GM23338 (cell line): ENCODE measurements at regions not wholly inside any gene's neighbourhood (a gene's known extent, or its start where the extent isn't known, plus 50 kb on each side); places are given as distances from the start of the nearest gene placed in this dataset.

Experiments
- ATAC-seq: fragments of 200-7000 bp; cut with Tn5 transposase; 3 replicates; pipeline ENCODE4 v1.9.1; 2020
- DNase-seq: peaks from one replicate; pipeline ENCODE4 v3.0.0-alpha.2; 2015; ENCODE audit warnings: low spot score
- H2AFZ ChIP-seq: fragments of 200-600 bp; sonication (generic); 2 replicates; pipeline ENCODE4 v1.8.0; 2016; ENCODE audit warnings: antibody characterized with exemption, mild to moderate bottlenecking, moderate library complexity
- H3F3A ChIP-seq: fragments of 200-600 bp; sonication (generic); replicated peaks from 2 replicates; pipeline ENCODE4 v1.8.0; 2017; ENCODE audit warnings: antibody characterized with exemption, mixed run types, low read depth
- H3K27ac ChIP-seq: fragments of 200-600 bp; sonication (generic); 2 replicates; pipeline ENCODE4 v1.6.1; 2016; ENCODE audit warnings: low read depth
- H3K27me3 ChIP-seq: fragments of 200-600 bp; sonication (generic); 2 replicates; pipeline ENCODE4 v1.8.0; 2016; ENCODE audit warnings: mild to moderate bottlenecking, mixed run types, moderate library complexity; ENCODE audit not compliant: insufficient read depth
- H3K36me3 ChIP-seq: fragments of 200-600 bp; sonication (generic); 2 replicates; pipeline ENCODE4 v1.8.0; 2016; ENCODE audit warnings: mild to moderate bottlenecking; ENCODE audit not compliant: insufficient read depth
- H3K4me1 ChIP-seq: fragments of 200-600 bp; sonication (generic); 2 replicates; pipeline ENCODE4 v1.8.0; 2016; ENCODE audit warnings: mild to moderate bottlenecking, moderate library complexity; ENCODE audit not compliant: insufficient read depth
- H3K4me2 ChIP-seq: fragments of 200-600 bp; sonication (generic); 2 replicates; pipeline ENCODE4 v1.7.1; 2017; ENCODE audit warnings: mixed run types
- H3K4me3 ChIP-seq: fragments of 200-600 bp; sonication (generic); 2 replicates; pipeline ENCODE4 v1.6.1; 2016; ENCODE audit warnings: mixed run types
- H3K79me2 ChIP-seq: fragments of 200-600 bp; sonication (generic); replicated peaks from 2 replicates; pipeline ENCODE4 v1.8.0; 2017; ENCODE audit warnings: mild to moderate bottlenecking; ENCODE audit not compliant: insufficient read depth
- H3K9me2 ChIP-seq: fragments of 200-600 bp; sonication (generic); 2 replicates; pipeline ENCODE4 v1.8.0; 2017; ENCODE audit not compliant: insufficient read depth
- H4K20me1 ChIP-seq: fragments of 200-600 bp; sonication (generic); replicated peaks from 2 replicates; pipeline ENCODE4 v1.8.0; 2017; ENCODE audit warnings: mild to moderate bottlenecking; ENCODE audit not compliant: insufficient read depth
- H3K27ac Mint-ChIP-seq: 2 replicates; pipeline ENCODE4 v1.8.0; 2020; ENCODE audit warnings: inconsistent platforms, mild to moderate bottlenecking, moderate library complexity, mixed read lengths
- H3K27me3 Mint-ChIP-seq: 3 replicates; pipeline ENCODE4 v1.8.0; 2022; ENCODE audit warnings: low read depth, mild to moderate bottlenecking, moderate library complexity, mixed read lengths, inconsistent platforms; ENCODE audit not compliant: insufficient read depth, poor library complexity
- H3K36me3 Mint-ChIP-seq: 3 replicates; pipeline ENCODE4 v1.8.0; 2021; ENCODE audit warnings: low read depth, mild to moderate bottlenecking, inconsistent platforms, moderate library complexity, mixed read lengths
- H3K4me1 Mint-ChIP-seq: 3 replicates; pipeline ENCODE4 v1.8.0; 2020; ENCODE audit warnings: mild to moderate bottlenecking, inconsistent platforms, mixed read lengths
- H3K4me3 Mint-ChIP-seq: 3 replicates; pipeline ENCODE4 v1.8.0; 2021; ENCODE audit warnings: moderate library complexity, mild to moderate bottlenecking, inconsistent platforms, mixed read lengths
- H3K9me3 Mint-ChIP-seq: 3 replicates; pipeline ENCODE4 v1.8.0; 2020; ENCODE audit warnings: moderate library complexity, mild to moderate bottlenecking, inconsistent platforms, mixed read lengths
- CREB1 ChIP-seq: fragments of 250-450 bp; sonication (Bioruptor Pico); IDR thresholded peaks from 2 replicates; pipeline ENCODE4 v1.5.0; 2020; ENCODE audit warnings: low read depth, mild to moderate bottlenecking, moderate library complexity
- CTCF ChIP-seq, 2 experiments: fragments of 200-600 bp in 1 of 2; sonication (generic) in 1 of 2; conservative IDR thresholded peaks; 2 replicates each; pipeline versions ENCODE4 v1.5.1 to v1.6.1; 2016 to 2017; ENCODE audit warnings: antibody characterized with exemption in 2 of 2, low read depth in 2 of 2, mild to moderate bottlenecking in 2 of 2, moderate library complexity in 1 of 2
- EZH2 ChIP-seq: fragments of 200-600 bp; sonication (generic); IDR thresholded peaks from one replicate; pipeline ENCODE4 v1.8.0; 2017; ENCODE audit warnings: antibody characterized with exemption, mild to moderate bottlenecking, low read depth; ENCODE audit not compliant: unreplicated experiment
- EZH2phosphoT487 ChIP-seq: fragments of 200-600 bp; sonication (generic); IDR thresholded peaks from one replicate; pipeline ENCODE4 v1.8.1; 2018; ENCODE audit warnings: antibody characterized with exemption; ENCODE audit not compliant: unreplicated experiment
- JUNB ChIP-seq: IDR thresholded peaks from one replicate; pipeline ENCODE4 v1.6.1; 2016; ENCODE audit warnings: antibody characterized with exemption; ENCODE audit not compliant: unreplicated experiment
- NANOG ChIP-seq: IDR thresholded peaks from 2 replicates; pipeline ENCODE4 v1.6.1; 2016; ENCODE audit warnings: antibody characterized with exemption, borderline replicate concordance
- POLR2AphosphoS5 ChIP-seq: IDR thresholded peaks from 2 replicates; pipeline ENCODE4 v1.6.1; 2016; ENCODE audit warnings: antibody characterized with exemption, low read depth
- REST ChIP-seq: IDR thresholded peaks from one replicate; pipeline ENCODE4 v1.6.1; 2018; ENCODE audit warnings: antibody characterized with exemption; ENCODE audit not compliant: unreplicated experiment
- STAT1 ChIP-seq: IDR thresholded peaks from one replicate; pipeline ENCODE4 v1.6.1; 2016; ENCODE audit warnings: antibody characterized with exemption; ENCODE audit not compliant: unreplicated experiment
- ZNF114 ChIP-seq: fragments of 250-450 bp; sonication (Bioruptor Pico); IDR thresholded peaks from 2 replicates; pipeline ENCODE4 v1.5.0; 2020; ENCODE audit warnings: mild to moderate bottlenecking, moderate library complexity
- ZNF462 ChIP-seq: fragments of 250-450 bp; sonication (Bioruptor Pico); IDR thresholded peaks from 2 replicates; pipeline ENCODE4 v1.5.0; 2020; ENCODE audit warnings: mild to moderate bottlenecking, moderate library complexity

- no peak for TF ChIP-seq REST
- TF ChIP-seq CTCF (conservative IDR thresholded peaks at IDR 0.05; ENCODE audit: low read depth in 2 of 2) = no peak
- no peak for TF ChIP-seq ZNF114
- TF ChIP-seq JUNB = no peak
- TF ChIP-seq NANOG = no peak
Measured at GRCh38 chr1:115215110-115215509, 122.9 kb downstream of the NGF start (continued).

GRCh38 chr1:115214098-115214497, 124.0 kb downstream of the NGF start:
- H3K9me3 Mint-ChIP-seq = no peaks in the 10 kb centered on the region
- no peak for TF ChIP-seq EZH2phosphoT487
- no peak for TF ChIP-seq NANOG
- TF ChIP-seq ZNF114 = no peak
- TF ChIP-seq EZH2 = no peak
- no peak for TF ChIP-seq ZNF462 (CRISPR knock-in tag)
- no peak for TF ChIP-seq CREB1 (CRISPR knock-in tag)
- TF ChIP-seq POLR2AphosphoS5 = no peak
- no peak for TF ChIP-seq STAT1
- TF ChIP-seq JUNB = no peak

More at GRCh38 chr1:115214098-115214497, 124.0 kb downstream of the NGF start:
- Mint-ChIP-seq H3K27ac (no peak overlapping the region), H3K4me3 (no peak overlapping the region), H3K27me3 (peaks cover 1% of the 10 kb centered on the region), H3K4me1 (peaks cover 7% of the 10 kb centered on the region; the same call in 2 of the 3 replicates), H3K36me3 (no peaks in the 10 kb centered on the region)
- ATAC-seq (no peak), DNase-seq (no peak)
- Histone ChIP-seq H4K20me1 (no peaks in the 10 kb centered on the region), H3K4me2 (no peak overlapping the region), H3K79me2 (no peaks in the 10 kb centered on the region), H3K36me3 (no peaks in the 10 kb centered on the region), H3K27ac (no peak overlapping the region), H3K9me2 (peaks cover 16% of the 10 kb centered on the region), H3K27me3 (no peaks in the 10 kb centered on the region), H2AFZ (no peak overlapping the region), H3K4me1 (no peaks in the 10 kb centered on the region), H3K4me3 (no peak overlapping the region), H3F3A (no peaks in the 10 kb centered on the region)
